Activated CD4-positive, CD25-positive, alpha-beta regulatory T cell (primary cell): ENCODE measurements at regions not wholly inside any gene's neighbourhood (a gene's known extent, or its start where the extent isn't known, plus 50 kb on each side); places are given as distances from the start of the nearest gene placed in this dataset.
A peak's percentile ranks its signal among the peaks of the same experiment; 100 is the strongest.

Experiments
- DNase-seq, 4 experiments: peaks; one replicate each; lab custom pipeline; 2025; lab: John Stamatoyannopoulos, UW

DNA sequence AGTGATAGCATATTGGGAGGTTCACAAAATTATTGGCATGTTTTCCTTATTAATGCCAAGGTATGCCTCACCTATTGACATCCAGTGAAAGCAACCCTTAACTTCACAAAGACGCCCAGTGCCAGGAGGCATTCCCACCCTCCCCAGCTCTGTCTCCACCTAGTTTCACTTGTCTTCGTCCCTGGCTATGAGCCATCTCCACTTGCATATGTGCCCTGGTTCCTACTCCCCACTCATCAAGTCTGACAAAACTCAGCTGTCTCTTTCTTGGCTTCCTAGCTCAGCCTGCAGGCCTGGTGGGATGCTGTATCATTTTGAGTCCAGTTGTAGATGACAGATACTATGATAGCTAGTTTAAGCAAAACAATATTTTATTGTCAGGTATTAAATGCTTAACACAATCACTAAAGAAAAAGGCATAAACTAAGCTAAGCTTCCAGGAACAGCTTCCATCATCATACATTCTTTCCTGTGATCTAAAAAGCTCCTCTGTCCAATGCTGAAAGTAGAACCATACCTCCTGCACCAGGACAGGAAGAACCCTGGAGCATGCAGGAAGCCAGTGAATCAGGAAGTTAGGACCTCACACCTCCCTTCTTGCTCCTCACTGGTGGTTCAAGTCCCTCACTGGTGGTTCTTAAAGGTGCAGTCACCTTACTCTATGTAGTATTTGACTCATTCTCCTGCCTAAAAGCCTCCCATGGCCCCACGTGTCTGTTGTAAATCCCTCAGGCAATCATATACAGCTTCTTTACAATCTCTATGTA, 410.3 kb upstream of the RASGEF1B start:
- DNase-seq: no peak

- no peak for DNase-seq
Measured at GRCh38 chr4:81876106-81876505, 404.4 kb upstream of the RASGEF1B start.

GRCh38 chr4:81874661-81875515, 403.2 kb upstream of the RASGEF1B start:
- no peak for DNase-seq

GRCh38 chr4:81870275-81870674, 398.6 kb upstream of the RASGEF1B start:
- DNase-seq: no peak

- DNase-seq: no peak
Measured at GRCh38 chr4:81860111-81860510, 388.4 kb upstream of the RASGEF1B start.

- no peak for DNase-seq
Measured at GRCh38 chr4:81854406-81854805, 382.7 kb upstream of the RASGEF1B start.

GRCh38 chr4:81852031-81852715, 380.5 kb upstream of the RASGEF1B start:
- no peak for DNase-seq

- DNase-seq: no peak
Measured at GRCh38 chr4:81850701-81851100, 379.0 kb upstream of the RASGEF1B start.

- DNase-seq: no peak
Measured at GRCh38 chr4:81845761-81846160, 374.1 kb upstream of the RASGEF1B start.

DNA sequence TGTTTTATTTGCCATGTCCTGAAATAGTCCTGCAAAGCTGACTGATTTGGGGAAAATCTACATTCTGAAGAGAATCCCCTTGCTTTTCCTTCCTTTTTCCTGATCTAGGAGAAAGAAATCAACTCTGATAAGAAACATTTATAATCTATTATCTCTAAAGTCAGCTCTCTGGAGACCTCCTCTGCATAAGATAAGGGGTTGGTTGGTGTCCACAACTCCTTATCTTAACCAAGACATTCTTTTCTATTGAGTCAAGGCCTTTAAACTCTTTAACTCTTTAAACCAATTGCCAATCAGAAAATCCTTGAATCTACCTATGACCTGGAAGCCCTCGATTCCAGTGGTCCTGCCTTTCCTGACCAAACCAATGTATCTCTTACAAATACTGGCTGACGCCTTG, 373.6 kb upstream of the RASGEF1B start:
- DNase-seq: no peak

DNA sequence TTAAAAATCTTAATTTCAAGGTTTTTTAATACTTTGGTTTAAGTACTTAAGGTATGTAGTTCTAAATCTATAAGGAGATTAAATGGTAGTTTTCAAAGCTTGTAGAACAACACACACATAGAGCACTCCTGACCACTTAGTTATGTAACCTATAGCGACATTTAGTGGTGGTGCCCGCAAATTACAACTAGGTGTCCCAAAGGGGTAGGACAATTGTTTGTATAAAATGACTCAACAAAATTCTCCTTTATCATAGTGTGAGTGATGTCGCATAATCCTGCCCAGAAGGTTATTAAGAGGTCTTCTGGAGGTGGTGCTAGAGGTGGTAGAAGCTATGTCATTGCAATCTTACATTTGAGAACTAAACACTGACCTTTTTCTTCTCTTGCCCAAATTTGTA, 373.0 kb upstream of the RASGEF1B start:
- DNase-seq: peak; percentile 12 to 44 (median 28)

GRCh38 chr4:81839347-81840042, 367.8 kb upstream of the RASGEF1B start:
- DNase-seq: no peak

DNA sequence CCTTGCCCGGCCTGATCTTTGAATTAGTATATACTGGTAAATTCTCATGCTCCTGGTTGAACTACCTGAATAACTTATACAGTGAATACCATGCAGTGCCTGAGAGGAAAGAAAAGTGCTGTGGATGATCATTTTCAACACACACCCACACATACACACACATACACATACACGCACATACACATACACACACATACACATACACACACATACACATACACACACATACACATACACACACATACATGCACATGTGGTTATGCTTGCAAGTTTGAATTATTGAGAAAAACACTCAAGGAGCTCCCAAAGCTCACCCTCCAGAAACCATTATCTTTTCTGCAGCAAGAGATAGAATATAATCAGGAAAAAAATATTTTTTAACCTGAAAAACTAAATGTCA, 366.9 kb upstream of the RASGEF1B start:
- DNase-seq: no peak

DNA sequence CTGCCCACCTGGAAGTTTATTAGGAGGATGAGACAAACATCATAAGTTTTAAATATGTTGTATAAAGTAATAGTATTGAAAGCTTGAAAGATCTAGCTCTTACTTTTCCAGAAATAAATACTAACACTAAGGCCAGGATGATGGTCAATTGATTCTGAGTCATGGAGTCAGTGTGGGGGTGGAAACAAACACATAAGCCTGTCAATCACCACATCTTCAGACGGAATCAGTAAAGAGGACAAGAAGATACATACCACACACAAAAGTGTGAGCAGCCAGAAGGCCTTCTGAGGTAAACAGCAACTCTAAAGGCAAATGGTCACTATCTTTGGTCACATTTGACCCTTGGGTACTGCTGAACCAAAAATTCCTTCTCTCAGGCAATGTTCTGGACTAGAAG, 365.0 kb upstream of the RASGEF1B start:
- DNase-seq: no peak

DNA sequence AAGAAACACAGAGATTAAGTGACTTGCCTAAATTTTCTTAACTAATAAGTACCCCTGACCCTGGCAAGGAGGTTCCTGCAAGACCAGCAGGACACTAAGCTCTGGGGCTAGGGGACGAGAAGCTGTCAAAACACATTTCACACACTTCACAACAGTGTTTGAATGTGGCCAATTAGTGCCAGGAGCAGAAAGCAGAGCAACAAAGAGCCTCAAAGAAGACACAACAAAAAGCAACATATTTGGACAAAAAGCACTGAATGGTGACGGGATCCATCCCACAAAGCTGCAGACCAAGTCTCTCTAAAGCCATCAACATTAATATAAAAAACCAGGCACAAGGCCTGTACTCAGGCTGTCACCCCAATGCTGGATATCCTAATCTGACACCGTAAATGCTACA, 361.9 kb upstream of the RASGEF1B start:
- DNase-seq: no peak

DNA sequence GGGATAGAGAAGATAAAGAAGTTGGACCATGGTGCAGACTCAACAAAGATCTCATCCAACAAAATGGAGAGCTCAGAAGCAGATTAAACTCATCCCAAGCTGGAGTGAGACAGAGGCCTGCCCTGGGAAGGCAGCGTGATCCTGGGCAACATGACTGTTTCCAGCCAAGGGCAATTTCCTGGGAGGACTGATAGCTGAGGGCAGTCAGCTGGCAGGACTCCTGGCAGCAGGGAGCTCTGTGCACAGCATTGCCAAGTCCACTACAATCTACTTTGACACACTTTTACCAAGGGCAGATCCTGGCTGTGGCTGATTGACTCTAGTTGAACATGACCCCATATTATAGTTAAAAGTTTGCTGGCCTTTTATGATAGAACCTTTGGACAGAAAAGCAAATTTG, 357.3 kb upstream of the RASGEF1B start:
- DNase-seq: no peak

DNA sequence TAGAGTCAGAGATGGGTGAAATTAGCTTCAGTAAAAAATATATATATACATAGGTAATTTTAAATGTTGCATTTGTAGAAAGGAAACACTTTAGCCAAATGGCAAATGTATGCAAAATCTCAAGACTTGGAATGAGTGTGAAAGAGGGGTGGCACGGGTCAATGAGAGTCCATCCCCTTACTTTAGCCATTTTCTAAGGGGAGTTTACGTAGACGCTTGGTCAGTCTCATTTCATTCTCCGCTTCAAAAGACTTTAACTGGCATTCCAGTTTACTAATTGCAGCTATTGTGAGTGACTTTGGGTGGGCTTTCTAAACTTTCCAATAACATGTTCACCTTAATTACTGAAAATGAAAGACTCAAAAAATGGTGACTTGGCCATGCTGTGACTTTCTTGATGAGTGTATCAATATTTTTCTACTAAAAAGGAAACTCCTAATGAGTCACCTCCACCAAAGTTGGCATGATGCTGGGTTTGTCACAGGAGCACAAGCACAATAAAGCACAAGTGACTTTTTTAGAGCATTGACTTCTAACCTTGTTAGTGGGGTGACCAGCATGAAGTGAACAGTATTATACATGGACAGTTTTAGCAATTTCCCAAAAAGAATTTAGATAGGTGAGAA, 356.0 kb upstream of the RASGEF1B start:
- no peak for DNase-seq

GRCh38 chr4:81826817-81827424, 355.2 kb upstream of the RASGEF1B start:
- DNase-seq: no peak

GRCh38 chr4:81826335-81826734, 354.6 kb upstream of the RASGEF1B start:
- no peak for DNase-seq

GRCh38 chr4:81818385-81818920, 346.7 kb upstream of the RASGEF1B start:
- no peak for DNase-seq
